ENCODE measurements at regions not wholly inside any gene's neighbourhood (a gene's known extent, or its start where the extent isn't known, plus 50 kb on each side); places are given as distances from the start of the nearest gene placed in this dataset.

- TF ChIP-seq, protein P1, sequence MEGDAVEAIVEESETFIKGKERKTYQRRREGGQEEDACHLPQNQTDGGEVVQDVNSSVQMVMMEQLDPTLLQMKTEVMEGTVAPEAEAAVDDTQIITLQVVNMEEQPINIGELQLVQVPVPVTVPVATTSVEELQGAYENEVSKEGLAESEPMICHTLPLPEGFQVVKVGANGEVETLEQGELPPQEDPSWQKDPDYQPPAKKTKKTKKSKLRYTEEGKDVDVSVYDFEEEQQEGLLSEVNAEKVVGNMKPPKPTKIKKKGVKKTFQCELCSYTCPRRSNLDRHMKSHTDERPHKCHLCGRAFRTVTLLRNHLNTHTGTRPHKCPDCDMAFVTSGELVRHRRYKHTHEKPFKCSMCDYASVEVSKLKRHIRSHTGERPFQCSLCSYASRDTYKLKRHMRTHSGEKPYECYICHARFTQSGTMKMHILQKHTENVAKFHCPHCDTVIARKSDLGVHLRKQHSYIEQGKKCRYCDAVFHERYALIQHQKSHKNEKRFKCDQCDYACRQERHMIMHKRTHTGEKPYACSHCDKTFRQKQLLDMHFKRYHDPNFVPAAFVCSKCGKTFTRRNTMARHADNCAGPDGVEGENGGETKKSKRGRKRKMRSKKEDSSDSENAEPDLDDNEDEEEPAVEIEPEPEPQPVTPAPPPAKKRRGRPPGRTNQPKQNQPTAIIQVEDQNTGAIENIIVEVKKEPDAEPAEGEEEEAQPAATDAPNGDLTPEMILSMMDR (conservative IDR thresholded peaks at IDR 0.05; ENCODE audit: low read depth, low read length) = no peak
- TF ChIP-seq EZH2phosphoT487 (IDR thresholded peaks at IDR 0.05; ENCODE audit: borderline replicate concordance, low read length) = no peak
- TF ChIP-seq EZH2 (IDR thresholded peaks at IDR 0.05; ENCODE audit: low read length, unreplicated experiment) = no peak
Observed at GRCh38 chr11:87926250-87926970, 248.8 kb downstream of the RAB38 start.

Measured in PC-3 (cell line).